NB4 (cell line): ENCODE measurements at regions not wholly inside any gene's neighbourhood (a gene's known extent, or its start where the extent isn't known, plus 50 kb on each side); places are given as distances from the start of the nearest gene placed in this dataset.

Experiments used
- POLR2A ChIP-seq: IDR thresholded peaks from 2 replicates; pipeline ENCODE4 v1.6.1; 2011; ENCODE audit warnings: mild to moderate bottlenecking; ENCODE audit not compliant: insufficient read length; ENCODE audit errors: extremely low read depth
- TF ChIP-seq, protein P1 (sequence below): IDR thresholded peaks from one replicate; pipeline ENCODE4 v1.5.1; 2012; ENCODE audit warnings: low read depth, low read length
- TF ChIP-seq, protein P2 (sequence below): IDR thresholded peaks from 2 replicates; pipeline ENCODE4 v1.6.1; 2011; ENCODE audit warnings: low read depth, low read length

DNA sequence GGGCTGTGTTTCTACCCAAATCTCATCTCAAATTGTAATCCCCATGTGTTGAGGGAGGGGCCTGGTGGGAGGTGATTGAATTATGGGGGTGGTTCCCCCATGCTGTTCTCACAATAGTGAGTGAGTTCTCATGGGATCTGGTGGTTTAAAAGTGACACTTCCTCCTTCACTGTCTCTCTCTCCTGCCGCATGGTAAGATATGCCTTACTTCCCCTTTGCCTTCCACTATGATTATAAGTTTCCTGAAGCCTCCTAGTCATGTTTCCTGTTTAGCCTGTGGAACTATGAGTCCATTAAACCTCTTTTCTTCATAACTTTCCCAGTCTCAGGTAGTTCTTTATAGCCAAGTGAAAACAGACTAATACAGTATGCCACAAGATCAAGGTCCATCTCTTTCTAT, 70.0 kb upstream of the MSX1 start:
- TF ChIP-seq, protein P1, sequence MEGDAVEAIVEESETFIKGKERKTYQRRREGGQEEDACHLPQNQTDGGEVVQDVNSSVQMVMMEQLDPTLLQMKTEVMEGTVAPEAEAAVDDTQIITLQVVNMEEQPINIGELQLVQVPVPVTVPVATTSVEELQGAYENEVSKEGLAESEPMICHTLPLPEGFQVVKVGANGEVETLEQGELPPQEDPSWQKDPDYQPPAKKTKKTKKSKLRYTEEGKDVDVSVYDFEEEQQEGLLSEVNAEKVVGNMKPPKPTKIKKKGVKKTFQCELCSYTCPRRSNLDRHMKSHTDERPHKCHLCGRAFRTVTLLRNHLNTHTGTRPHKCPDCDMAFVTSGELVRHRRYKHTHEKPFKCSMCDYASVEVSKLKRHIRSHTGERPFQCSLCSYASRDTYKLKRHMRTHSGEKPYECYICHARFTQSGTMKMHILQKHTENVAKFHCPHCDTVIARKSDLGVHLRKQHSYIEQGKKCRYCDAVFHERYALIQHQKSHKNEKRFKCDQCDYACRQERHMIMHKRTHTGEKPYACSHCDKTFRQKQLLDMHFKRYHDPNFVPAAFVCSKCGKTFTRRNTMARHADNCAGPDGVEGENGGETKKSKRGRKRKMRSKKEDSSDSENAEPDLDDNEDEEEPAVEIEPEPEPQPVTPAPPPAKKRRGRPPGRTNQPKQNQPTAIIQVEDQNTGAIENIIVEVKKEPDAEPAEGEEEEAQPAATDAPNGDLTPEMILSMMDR = no peak
- TF ChIP-seq POLR2A = no peak
- TF ChIP-seq, protein P2, sequence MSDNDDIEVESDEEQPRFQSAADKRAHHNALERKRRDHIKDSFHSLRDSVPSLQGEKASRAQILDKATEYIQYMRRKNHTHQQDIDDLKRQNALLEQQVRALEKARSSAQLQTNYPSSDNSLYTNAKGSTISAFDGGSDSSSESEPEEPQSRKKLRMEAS = no peak
